Suprapubic skin (tissue), 4 donors: ENCODE measurements at regions not wholly inside any gene's neighbourhood (a gene's known extent, or its start where the extent isn't known, plus 50 kb on each side); places are given as distances from the start of the nearest gene placed in this dataset.

Experiments used
- DNase-seq, 2 donors: peaks; one replicate each; pipeline ENCODE4 v3.0.0-alpha.2; 2019; ENCODE audit warnings: low spot score in 2 of 2
- H3K27ac ChIP-seq: fragments of 200-600 bp; sonication (generic); one replicate; pipeline ENCODE4 v1.5.1; 2019
- H3K27me3 ChIP-seq: fragments of 200-600 bp; sonication (generic); one replicate; pipeline ENCODE4 v1.5.1; 2019
- H3K36me3 ChIP-seq: fragments of 200-600 bp; sonication (generic); one replicate; pipeline ENCODE4 v1.5.1; 2019
- H3K4me1 ChIP-seq: fragments of 200-600 bp; sonication (generic); one replicate; pipeline ENCODE4 v1.5.1; 2019
- H3K4me3 ChIP-seq: fragments of 200-600 bp; sonication (generic); one replicate; pipeline ENCODE4 v1.5.1; 2019; ENCODE audit warnings: mild to moderate bottlenecking
- H3K9me3 ChIP-seq: fragments of 200-600 bp; sonication (generic); one replicate; pipeline ENCODE4 v1.5.1; 2019
- EP300 ChIP-seq: sonication (generic); formaldehyde crosslinking; IDR thresholded peaks from one replicate; pipeline ENCODE4 v1.6.1; 2017; ENCODE audit warnings: antibody characterized with exemption
- POLR2A ChIP-seq, 2 donors: fragments of 450-650 bp; IDR thresholded peaks; one replicate each; pipeline ENCODE4 v1.6.1; 2017; ENCODE audit warnings: antibody characterized with exemption in 2 of 2, mild to moderate bottlenecking in 2 of 2, moderate library complexity in 2 of 2
- POLR2AphosphoS5 ChIP-seq, 3 donors: sonication (generic); formaldehyde crosslinking; IDR thresholded peaks; one replicate each; pipeline ENCODE4 v1.6.1; 2017; ENCODE audit warnings: antibody characterized with exemption in 3 of 3
- WGBS: methylation state at CpG from one replicate; pipeline ENCODE4 v1.1.5; 2018; 5-methylcytosine and 5-hydroxymethylcytosine counted together
- TF ChIP-seq, protein P1 (sequence below), 2 donors: fragments of 200-600 bp in 1 of 2; fragments of 450-650 bp in 1 of 2; sonication (generic) in 1 of 2; IDR thresholded peaks; one replicate each; pipeline ENCODE4 v1.5.1; 2016 to 2019; ENCODE audit warnings: antibody characterized with exemption in 2 of 2, mild to moderate bottlenecking in 1 of 2, moderate library complexity in 1 of 2

DNA sequence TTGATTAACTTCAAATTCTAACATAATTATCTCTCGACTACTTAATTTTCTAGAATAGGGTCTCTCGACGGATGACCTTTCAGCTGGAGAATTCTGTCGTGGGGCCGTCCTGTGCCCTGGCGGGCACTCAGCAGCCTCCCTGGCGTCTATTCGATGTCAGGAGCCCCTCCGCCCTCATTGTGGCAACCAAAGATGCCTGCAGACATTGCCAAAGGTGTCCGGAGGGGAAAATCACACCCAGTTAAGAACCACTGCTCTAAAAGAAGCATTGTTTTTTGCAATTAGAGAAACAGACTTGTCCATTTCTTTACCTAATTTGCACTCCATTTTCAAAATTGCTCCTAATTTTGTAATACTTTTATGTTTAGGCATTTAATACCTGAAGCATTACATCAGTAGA lies 79.2 kb upstream of the ARHGEF7 start:
- H3K4me1 ChIP-seq = peaks cover 3% of the 10 kb centered on the region
- 80% methylated on average over 10 of the region's 10 CpGs for WGBS
- H3K27me3 ChIP-seq = peaks cover 9% of the 10 kb centered on the region
- TF ChIP-seq POLR2A (IDR thresholded peaks at IDR 0.05) = no peak
- no peak for TF ChIP-seq POLR2AphosphoS5 (IDR thresholded peaks at IDR 0.05)
- no peak for TF ChIP-seq EP300
- TF ChIP-seq, protein P1, sequence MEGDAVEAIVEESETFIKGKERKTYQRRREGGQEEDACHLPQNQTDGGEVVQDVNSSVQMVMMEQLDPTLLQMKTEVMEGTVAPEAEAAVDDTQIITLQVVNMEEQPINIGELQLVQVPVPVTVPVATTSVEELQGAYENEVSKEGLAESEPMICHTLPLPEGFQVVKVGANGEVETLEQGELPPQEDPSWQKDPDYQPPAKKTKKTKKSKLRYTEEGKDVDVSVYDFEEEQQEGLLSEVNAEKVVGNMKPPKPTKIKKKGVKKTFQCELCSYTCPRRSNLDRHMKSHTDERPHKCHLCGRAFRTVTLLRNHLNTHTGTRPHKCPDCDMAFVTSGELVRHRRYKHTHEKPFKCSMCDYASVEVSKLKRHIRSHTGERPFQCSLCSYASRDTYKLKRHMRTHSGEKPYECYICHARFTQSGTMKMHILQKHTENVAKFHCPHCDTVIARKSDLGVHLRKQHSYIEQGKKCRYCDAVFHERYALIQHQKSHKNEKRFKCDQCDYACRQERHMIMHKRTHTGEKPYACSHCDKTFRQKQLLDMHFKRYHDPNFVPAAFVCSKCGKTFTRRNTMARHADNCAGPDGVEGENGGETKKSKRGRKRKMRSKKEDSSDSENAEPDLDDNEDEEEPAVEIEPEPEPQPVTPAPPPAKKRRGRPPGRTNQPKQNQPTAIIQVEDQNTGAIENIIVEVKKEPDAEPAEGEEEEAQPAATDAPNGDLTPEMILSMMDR (IDR thresholded peaks at IDR 0.05) = no peak
- no peak for DNase-seq
- no peaks in the 10 kb centered on the region for H3K36me3 ChIP-seq
- no peaks in the 10 kb centered on the region for H3K9me3 ChIP-seq
- H3K4me3 ChIP-seq = no peak overlapping the region
- no peak overlapping the region for H3K27ac ChIP-seq

DNA sequence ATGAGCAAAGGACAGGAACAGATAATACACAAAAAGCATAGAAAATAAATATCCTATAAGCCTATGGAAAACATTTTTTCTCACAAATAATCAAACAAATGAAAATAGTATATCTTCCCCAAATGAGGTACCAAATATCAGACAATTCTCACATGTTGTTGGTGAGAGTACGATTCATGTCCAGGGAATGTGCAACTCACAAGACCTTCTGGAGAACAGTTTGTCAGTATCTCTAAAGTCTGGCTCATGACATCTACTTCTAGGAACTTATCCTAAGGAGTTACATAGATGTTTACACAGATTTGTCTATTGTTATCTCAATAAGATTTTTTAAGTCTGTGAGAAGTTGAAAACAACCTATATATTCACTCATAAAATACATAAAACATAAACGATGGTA lies 80.3 kb upstream of the ARHGEF7 start:
- Histone ChIP-seq H3K4me3 (no peak overlapping the region), H3K4me1 (peaks cover 3% of the 10 kb centered on the region), H3K27me3 (peaks cover 9% of the 10 kb centered on the region), H3K9me3 (no peaks in the 10 kb centered on the region), H3K27ac (no peak overlapping the region), H3K36me3 (no peaks in the 10 kb centered on the region)
- DNase-seq = no peak
- TF ChIP-seq POLR2AphosphoS5 (IDR thresholded peaks at IDR 0.05) (no peak), EP300 (no peak), POLR2A (IDR thresholded peaks at IDR 0.05) (no peak)
- TF ChIP-seq, protein P1 (IDR thresholded peaks at IDR 0.05) = no peak
- 72% methylated on average over 2 of the region's 2 CpGs for WGBS

DNA sequence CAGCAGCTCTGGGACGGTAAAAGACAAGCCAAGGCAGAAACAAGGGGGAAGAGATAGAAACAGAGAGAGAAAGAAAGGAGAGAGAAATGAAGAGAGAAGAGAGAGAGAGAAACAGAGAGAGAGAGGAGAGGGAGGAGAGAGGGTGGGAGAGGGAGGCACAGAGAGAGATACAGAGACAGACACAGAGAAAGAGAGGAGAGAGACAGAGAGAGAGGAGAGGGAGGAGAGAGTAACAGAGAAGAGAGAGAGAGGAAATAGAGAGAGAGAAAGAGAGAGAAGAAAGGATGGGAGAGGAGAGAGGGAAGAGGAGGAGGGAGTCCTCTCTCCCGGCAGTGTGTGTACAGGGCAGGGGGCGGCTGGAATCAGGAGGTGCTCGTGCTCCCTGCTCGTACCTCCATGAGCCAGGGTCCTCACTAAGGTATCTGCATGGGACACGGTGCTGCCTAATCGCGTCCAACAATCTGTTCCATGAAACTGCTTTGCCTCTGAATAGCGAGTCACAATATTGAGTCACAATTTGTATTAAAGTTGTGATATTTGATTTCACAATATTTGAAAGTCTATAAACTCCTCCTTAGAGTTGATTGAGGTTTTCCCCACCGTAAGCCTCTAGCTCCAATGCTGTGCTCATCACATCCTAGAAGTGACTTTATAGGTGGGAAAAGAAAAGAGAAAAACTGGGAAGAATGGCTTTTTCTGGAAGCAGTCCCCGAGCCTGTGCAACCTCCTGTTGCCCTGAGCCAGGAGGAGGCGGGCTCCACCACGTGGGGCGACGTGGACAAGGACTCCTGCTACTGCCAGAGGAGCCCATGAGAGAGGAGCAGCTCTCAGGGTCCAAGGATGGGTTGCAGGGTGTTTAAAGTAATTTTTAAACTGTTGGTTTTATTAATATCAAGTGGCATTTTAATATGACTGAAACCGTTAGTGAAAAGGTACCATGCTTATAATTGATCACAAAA lies 81.7 kb upstream of the ARHGEF7 start:
- peaks cover 4% of the 10 kb centered on the region for H3K27me3 ChIP-seq
- H3K9me3 ChIP-seq = no peaks in the 10 kb centered on the region
- DNase-seq = no peak
- no peak overlapping the region for H3K4me3 ChIP-seq
- H3K4me1 ChIP-seq = peaks cover 3% of the 10 kb centered on the region
- no peaks in the 10 kb centered on the region for H3K36me3 ChIP-seq
- WGBS = 67% methylated on average over 16 of the region's 16 CpGs
- no peak overlapping the region for H3K27ac ChIP-seq
- TF ChIP-seq, protein P1 (IDR thresholded peaks at IDR 0.05) = no peak
- no peak for TF ChIP-seq EP300
- no peak for TF ChIP-seq POLR2AphosphoS5 (IDR thresholded peaks at IDR 0.05)
- TF ChIP-seq POLR2A (IDR thresholded peaks at IDR 0.05) = no peak

DNA sequence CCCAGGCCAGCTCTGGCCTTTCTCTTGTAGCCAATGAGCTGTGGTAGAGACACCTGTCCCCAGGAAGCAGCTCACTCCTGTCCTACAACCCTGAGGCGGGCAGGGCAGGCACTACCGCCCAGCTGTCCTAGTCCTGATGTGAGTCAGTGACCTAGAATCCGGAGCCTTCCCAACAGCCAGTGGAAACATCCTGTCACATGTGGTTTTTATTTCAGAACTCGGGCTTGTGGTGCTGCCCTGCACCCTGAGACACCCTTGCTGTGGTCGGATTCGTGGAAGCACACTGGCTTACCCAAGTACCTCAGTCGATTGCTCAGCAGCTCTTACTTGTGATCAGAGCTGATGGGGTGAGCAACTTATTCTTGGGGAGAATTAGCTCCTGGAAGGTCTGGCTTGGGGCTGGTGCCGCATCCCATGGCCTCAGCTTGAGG lies 83.6 kb upstream of the ARHGEF7 start:
- no peak for TF ChIP-seq EP300
- TF ChIP-seq POLR2A (IDR thresholded peaks at IDR 0.05) = no peak
- TF ChIP-seq POLR2AphosphoS5 (IDR thresholded peaks at IDR 0.05) = no peak
- TF ChIP-seq, protein P1 (IDR thresholded peaks at IDR 0.05) = no peak
- Histone ChIP-seq H3K9me3 (no peaks in the 10 kb centered on the region), H3K27ac (no peak overlapping the region), H3K36me3 (no peaks in the 10 kb centered on the region), H3K27me3 (no peaks in the 10 kb centered on the region), H3K4me3 (no peak overlapping the region), H3K4me1 (peaks cover 3% of the 10 kb centered on the region)
- DNase-seq = no peak
- 70% methylated on average over 2 of the region's 8 CpGs for WGBS

DNA sequence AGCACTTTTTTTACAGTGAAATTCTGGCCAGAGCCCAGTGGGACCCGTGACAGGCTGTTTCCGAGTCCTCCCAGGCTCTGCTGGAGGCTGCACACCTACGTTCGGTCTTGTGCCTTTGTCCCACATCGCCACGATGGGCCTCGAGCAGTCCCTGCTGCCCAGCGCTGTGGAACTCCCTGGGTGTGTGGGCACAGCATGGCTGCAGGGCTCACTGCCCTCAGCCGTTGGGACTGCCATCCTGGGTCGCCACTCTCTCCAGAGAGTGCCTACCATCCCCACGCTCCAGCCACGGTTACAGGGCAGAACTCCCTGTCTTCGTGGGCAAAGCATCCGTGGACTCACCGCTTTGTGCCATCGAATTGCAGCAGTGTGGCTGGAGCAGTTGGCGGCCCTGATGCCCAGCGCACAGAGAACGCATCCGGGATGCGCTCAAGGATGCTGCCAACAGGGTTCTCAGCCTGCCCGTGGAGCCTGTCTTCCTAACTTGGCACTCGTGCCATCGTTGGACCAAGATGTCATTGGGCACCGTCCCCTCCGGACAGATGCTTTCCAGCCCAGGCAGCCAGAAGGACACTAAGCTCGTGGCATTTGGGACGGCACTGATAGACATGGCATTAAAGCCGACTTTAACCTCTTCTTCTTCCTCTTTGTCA lies 85.0 kb upstream of the ARHGEF7 start:
- WGBS = 94% methylated on average over 21 of the region's 29 CpGs
- no peak overlapping the region for H3K27ac ChIP-seq
- TF ChIP-seq, protein P1 (IDR thresholded peaks at IDR 0.05) = no peak
- TF ChIP-seq POLR2AphosphoS5 (IDR thresholded peaks at IDR 0.05) (no peak), POLR2A (IDR thresholded peaks at IDR 0.05) (no peak), EP300 (no peak)
- no peak overlapping the region for H3K4me3 ChIP-seq
- DNase-seq = no peak
- H3K36me3 ChIP-seq = no peaks in the 10 kb centered on the region
- H3K27me3 ChIP-seq = no peaks in the 10 kb centered on the region
- H3K9me3 ChIP-seq = no peaks in the 10 kb centered on the region
- H3K4me1 ChIP-seq = peaks cover 3% of the 10 kb centered on the region
